HG03432 (cell line): ENCODE measurements at regions not wholly inside any gene's neighbourhood (a gene's known extent, or its start where the extent isn't known, plus 50 kb on each side); places are given as distances from the start of the nearest gene placed in this dataset.

ENCODE experiments used
- ATAC-seq: cut with Tn5 transposase; IDR thresholded peaks from one replicate; pipeline ENCODE4 v1.9.1; 2021; ENCODE audit warnings: mild to moderate bottlenecking, moderate library complexity; ENCODE audit not compliant: unreplicated experiment

- no peak for ATAC-seq
Observed at GRCh38 chr17:36813357-36813756, 123.9 kb upstream of the LHX1 start.

- no peak for ATAC-seq
Observed at GRCh38 chr17:36813957-36814563, 123.2 kb upstream of the LHX1 start.

- no peak for ATAC-seq
Observed at GRCh38 chr17:36814958-36815357, 122.3 kb upstream of the LHX1 start.

- no peak for ATAC-seq
Observed at GRCh38 chr17:36816214-36816906, 120.9 kb upstream of the LHX1 start.

GRCh38 chr17:36816907-36817288 is 120.4 kb upstream of the LHX1 start:
- no peak for ATAC-seq

GRCh38 chr17:36817483-36818048 is 119.7 kb upstream of the LHX1 start:
- no peak for ATAC-seq

- no peak for ATAC-seq
Observed at GRCh38 chr17:36818134-36818825, 119.0 kb upstream of the LHX1 start.

GRCh38 chr17:36823850-36824677 is 113.2 kb upstream of the LHX1 start:
- no peak for ATAC-seq

- ATAC-seq = no peak
Observed at GRCh38 chr17:36824678-36825101, 112.6 kb upstream of the LHX1 start.

- no peak for ATAC-seq
Observed at GRCh38 chr17:36825113-36825512, 112.2 kb upstream of the LHX1 start.

- no peak for ATAC-seq
Observed at GRCh38 chr17:36825521-36825920, 111.8 kb upstream of the LHX1 start.

- ATAC-seq = no peak
Observed at GRCh38 chr17:36825951-36826350, 111.3 kb upstream of the LHX1 start.

GRCh38 chr17:36827081-36827480 is 110.2 kb upstream of the LHX1 start:
- no peak for ATAC-seq

- no peak for ATAC-seq
Observed at GRCh38 chr17:36829676-36830075, 107.6 kb upstream of the LHX1 start.

GRCh38 chr17:36833279-36833678 is 104.0 kb upstream of the LHX1 start:
- ATAC-seq = no peak

- no peak for ATAC-seq
Observed at GRCh38 chr17:36835036-36835435, 102.2 kb upstream of the LHX1 start.

- no peak for ATAC-seq
Observed at GRCh38 chr17:36837195-36837938, 99.9 kb upstream of the LHX1 start.

- ATAC-seq = no peak
Observed at GRCh38 chr17:36837939-36838272, 99.4 kb upstream of the LHX1 start.

GRCh38 chr17:36839256-36839655 is 98.0 kb upstream of the LHX1 start:
- no peak for ATAC-seq

- no peak for ATAC-seq
Observed at GRCh38 chr17:36840796-36841195, 96.5 kb upstream of the LHX1 start.
